K562 (cell line): ENCODE measurements at regions not wholly inside any gene's neighbourhood (a gene's known extent, or its start where the extent isn't known, plus 50 kb on each side); places are given as distances from the start of the nearest gene placed in this dataset.

Experiments used
- ATAC-seq: fragments of 200-7000 bp; cut with Tn5 transposase; 3 replicates; pipeline ENCODE4 v1.9.1; 2020; ENCODE audit warnings: moderate library complexity
- BruUV-seq: library from RNA; stranded (reverse); fragments of 400-500 nt; replicated peaks from 2 replicates; lab custom pipeline; 2021; lab: Mats Ljungman, UMichigan
- CTCF ChIA-PET: fragments of 300-600 bp; formaldehyde crosslinking; extraction: SDS; loops from one replicate; lab custom pipeline; 2021; ENCODE audit warnings: low intra/inter-chr PET ratio; lab: Yijun Ruan, JAX
- POLR2A ChIA-PET: fragments of 300-600, 350-650 bp; sonication (Branson Sonifier 250); formaldehyde crosslinking; extraction: SDS; loops from one replicate; lab custom pipeline; 2021; ENCODE audit warnings: antibody characterized with exemption, inconsistent platforms; lab: Yijun Ruan, JAX
- DNase-seq, 4 experiments: peaks; one replicate each; pipeline versions ENCODE4 v3.0.0 to v3.0.0-alpha.2; 2011 to 2018; ENCODE audit warnings: low spot score in 3 of 4, mixed read lengths in 3 of 4; ENCODE audit errors: extremely low read depth in 1 of 4
- FAIRE-seq: peaks from 2 replicates; lab custom pipeline; 2011; peaks lifted over from hg19 to GRCh38; lab: Jason Lieb, UNC
- H2AFZ ChIP-seq: 2 replicates; pipeline ENCODE4 v1.6.0; 2011; ENCODE audit warnings: low read depth, low read length, control low read depth, inconsistent platforms
- H3K27ac ChIP-seq: fragments of 200-600 bp; 3 replicates; pipeline ENCODE4 v1.8.0; 2011; ENCODE audit warnings: low read depth, mild to moderate bottlenecking, control low read depth, inconsistent platforms, low read length, moderate library complexity, mixed read lengths; ENCODE audit errors: extremely low read depth
- H3K27me3 ChIP-seq, 2 experiments: fragments of 300-600 bp in 1 of 2; 2 replicates in 1 of 2; 3 replicates in 1 of 2; pipeline versions ENCODE4 v1.6.0 to v1.8.0; 2011; ENCODE audit warnings: inconsistent platforms in 2 of 2, low read length in 2 of 2, mild to moderate bottlenecking in 1 of 2, mixed read lengths in 1 of 2, moderate library complexity in 1 of 2; ENCODE audit not compliant: control insufficient read depth in 2 of 2, insufficient read depth in 2 of 2
- H3K36me3 ChIP-seq: fragments of 300-600 bp; 3 replicates; pipeline ENCODE4 v1.8.0; 2011; ENCODE audit warnings: mild to moderate bottlenecking, low read length, inconsistent platforms; ENCODE audit not compliant: control insufficient read depth, insufficient read depth
- H3K4me1 ChIP-seq, 2 experiments: fragments of 200-600 bp in 1 of 2; replicated peaks in 1 of 2; 2 replicates in 1 of 2; 3 replicates in 1 of 2; pipeline versions ENCODE4 v1.5.1 to v1.8.0; 2011; ENCODE audit warnings: inconsistent platforms in 2 of 2, low read length in 2 of 2, mild to moderate bottlenecking in 1 of 2, mixed read lengths in 1 of 2, moderate library complexity in 1 of 2; ENCODE audit not compliant: control insufficient read depth in 2 of 2, insufficient read depth in 2 of 2
- H3K4me2 ChIP-seq: 2 replicates; pipeline ENCODE4 v1.6.1; 2011; ENCODE audit warnings: low read length, control low read depth, inconsistent platforms, mixed read lengths; ENCODE audit not compliant: insufficient read depth
- H3K4me3 ChIP-seq: fragments of 200-600 bp; sonication (generic), shearing (Covaris generic); 2 replicates; pipeline ENCODE4 v1.5.1; 2016; ENCODE audit warnings: control low read depth, inconsistent platforms
- H3K79me2 ChIP-seq: fragments of 200-600 bp; 3 replicates; pipeline ENCODE4 v1.8.0; 2011; ENCODE audit warnings: low read length, inconsistent platforms; ENCODE audit not compliant: control insufficient read depth, insufficient read depth
- H3K9ac ChIP-seq, 2 experiments: 2 replicates each; pipeline versions ENCODE4 v1.6.0 to v1.6.1; 2011; ENCODE audit warnings: low read depth in 2 of 2, low read length in 2 of 2, control low read depth in 1 of 2, inconsistent platforms in 1 of 2, mild to moderate bottlenecking in 1 of 2, mixed read lengths in 1 of 2; ENCODE audit not compliant: insufficient read depth in 1 of 2
- H3K9me1 ChIP-seq: one replicate; pipeline ENCODE4 v1.6.0; 2011; ENCODE audit warnings: inconsistent platforms, mild to moderate bottlenecking, low read length, moderate library complexity; ENCODE audit not compliant: control insufficient read depth, insufficient read depth
- H3K9me3 ChIP-seq: replicated peaks from 2 replicates; pipeline ENCODE4 v1.5.1; 2011; ENCODE audit warnings: low read depth, low read length, inconsistent platforms; ENCODE audit not compliant: control insufficient read depth, insufficient read depth
- H4K20me1 ChIP-seq: replicated peaks from 2 replicates; pipeline ENCODE4 v1.6.1; 2011; ENCODE audit warnings: low read length, inconsistent platforms, mixed read lengths; ENCODE audit not compliant: control insufficient read depth, insufficient read depth
- BCOR ChIP-seq: fragments of 450-650 bp; IDR thresholded peaks from 2 replicates; pipeline ENCODE4 v1.6.1; 2016
- GATAD2A ChIP-seq: fragments of 450-650 bp; IDR thresholded peaks from 2 replicates; pipeline ENCODE4 v1.6.1; 2017
- HDAC3 ChIP-seq: fragments of 450-650 bp; IDR thresholded peaks from 2 replicates; pipeline ENCODE4 v1.6.1; 2018; ENCODE audit warnings: borderline replicate concordance, mild to moderate bottlenecking, moderate library complexity; ENCODE audit not compliant: partially characterized antibody
- TGIF2 ChIP-seq: sonication (generic); formaldehyde crosslinking; IDR thresholded peaks from 2 replicates; pipeline ENCODE4 v1.8.1; 2022; ENCODE audit warnings: mild to moderate bottlenecking, missing genetic modification reagents, moderate library complexity
- ZNF124 ChIP-seq: sonication (generic); formaldehyde crosslinking; IDR thresholded peaks from 2 replicates; pipeline ENCODE4 v1.8.1; 2022; ENCODE audit warnings: missing genetic modification reagents
- ZNF551 ChIP-seq: fragments of 250-450 bp; sonication (Bioruptor Pico); IDR thresholded peaks from 2 replicates; pipeline ENCODE4 v1.5.0; 2021; ENCODE audit warnings: mild to moderate bottlenecking, moderate library complexity
- WGBS: fragments of 100-300 bp; shearing (Covaris generic); methylation state at CpG from one replicate; pipeline ENCODE4 v1.1.6; 2016; ENCODE audit warnings: low coverage, mixed read lengths; ENCODE audit not compliant: insufficient coverage; ENCODE audit errors: missing lambda C conversion rate; 5-methylcytosine and 5-hydroxymethylcytosine counted together
- in situ Hi-C: fragments of 300-500 bp; cut with MboI; formaldehyde crosslinking; loops from 4 replicates; pipeline ENCODE4 v1.15.0; 2018; ENCODE audit warnings: inconsistent platforms, mixed read lengths
- intact Hi-C: fragments of 100-400 bp; cut with micrococcal nuclease; formaldehyde crosslinking; loops from 2 replicates; pipeline ENCODE4 v1.14.2; 2022
- TF ChIP-seq, protein P1 (sequence below): IDR thresholded peaks from 2 replicates; pipeline ENCODE4 v1.6.1; 2016; ENCODE audit warnings: missing genetic modification characterization, missing compliant biosample characterization
- TF ChIP-seq, protein P2 (sequence below): fragments of 450-650 bp; IDR thresholded peaks from 2 replicates; pipeline ENCODE4 v1.7.1; 2018; ENCODE audit warnings: mild to moderate bottlenecking, low read depth; ENCODE audit not compliant: partially characterized antibody
- TF ChIP-seq, protein P3 (sequence below): sonication (generic); formaldehyde crosslinking; IDR thresholded peaks from 2 replicates; pipeline ENCODE4 v1.8.0; 2022; ENCODE audit warnings: mild to moderate bottlenecking, missing genetic modification reagents, borderline replicate concordance

DNA sequence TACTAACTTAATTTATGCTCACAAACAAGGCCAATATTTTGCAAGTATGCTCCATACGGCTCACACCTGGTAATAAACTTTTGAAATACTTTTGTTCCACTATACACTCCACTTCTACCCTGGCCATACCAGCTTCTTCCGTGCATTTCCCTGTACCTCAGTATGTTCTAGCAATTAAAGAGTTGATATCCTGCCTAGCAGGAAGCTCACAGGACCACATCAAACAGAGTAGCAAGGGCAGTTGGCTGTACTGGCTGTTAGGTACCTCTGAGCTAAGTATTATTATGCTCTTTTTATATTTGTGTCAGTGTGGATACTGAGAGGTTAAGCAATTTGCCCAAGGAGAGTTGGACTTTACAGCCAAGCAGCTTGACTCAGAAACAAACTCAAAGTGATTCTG lies 257.7 kb downstream of the SLITRK6 start:
- Histone ChIP-seq H3K9ac (no peak overlapping the region), H3K4me2 (no peak overlapping the region), H4K20me1 (no peaks in the 10 kb centered on the region), H3K4me3 (no peak overlapping the region), H3K9me3 (no peaks in the 10 kb centered on the region), H3K4me1 (no peaks in the 10 kb centered on the region), H3K36me3 (no peaks in the 10 kb centered on the region), H2AFZ (no peak overlapping the region), H3K79me2 (no peaks in the 10 kb centered on the region)
- WGBS = 0% methylated on average over 2 of the region's 2 CpGs
- no peak for ATAC-seq
- no TSS peak for BruUV-seq
- FAIRE-seq = no peak
- in situ Hi-C loops = no loop called here
- POLR2A ChIA-PET = interaction anchor here (0.6 kb wide), 1 partner anchor 60 kb away, joined by 3 read pairs; no protein-coding TSS in a partner anchor
- DNase-seq = no peak
- TF ChIP-seq BCOR = no peak
- TF ChIP-seq, protein P1, sequence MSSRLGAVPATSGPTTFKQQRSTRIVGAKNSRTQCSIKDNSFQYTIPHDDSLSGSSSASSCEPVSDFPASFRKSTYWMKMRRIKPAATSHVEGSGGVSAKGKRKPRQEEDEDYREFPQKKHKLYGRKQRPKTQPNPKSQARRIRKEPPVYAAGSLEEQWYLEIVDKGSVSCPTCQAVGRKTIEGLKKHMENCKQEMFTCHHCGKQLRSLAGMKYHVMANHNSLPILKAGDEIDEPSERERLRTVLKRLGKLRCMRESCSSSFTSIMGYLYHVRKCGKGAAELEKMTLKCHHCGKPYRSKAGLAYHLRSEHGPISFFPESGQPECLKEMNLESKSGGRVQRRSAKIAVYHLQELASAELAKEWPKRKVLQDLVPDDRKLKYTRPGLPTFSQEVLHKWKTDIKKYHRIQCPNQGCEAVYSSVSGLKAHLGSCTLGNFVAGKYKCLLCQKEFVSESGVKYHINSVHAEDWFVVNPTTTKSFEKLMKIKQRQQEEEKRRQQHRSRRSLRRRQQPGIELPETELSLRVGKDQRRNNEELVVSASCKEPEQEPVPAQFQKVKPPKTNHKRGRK (tag) = no peak
- TF ChIP-seq, protein P2, sequence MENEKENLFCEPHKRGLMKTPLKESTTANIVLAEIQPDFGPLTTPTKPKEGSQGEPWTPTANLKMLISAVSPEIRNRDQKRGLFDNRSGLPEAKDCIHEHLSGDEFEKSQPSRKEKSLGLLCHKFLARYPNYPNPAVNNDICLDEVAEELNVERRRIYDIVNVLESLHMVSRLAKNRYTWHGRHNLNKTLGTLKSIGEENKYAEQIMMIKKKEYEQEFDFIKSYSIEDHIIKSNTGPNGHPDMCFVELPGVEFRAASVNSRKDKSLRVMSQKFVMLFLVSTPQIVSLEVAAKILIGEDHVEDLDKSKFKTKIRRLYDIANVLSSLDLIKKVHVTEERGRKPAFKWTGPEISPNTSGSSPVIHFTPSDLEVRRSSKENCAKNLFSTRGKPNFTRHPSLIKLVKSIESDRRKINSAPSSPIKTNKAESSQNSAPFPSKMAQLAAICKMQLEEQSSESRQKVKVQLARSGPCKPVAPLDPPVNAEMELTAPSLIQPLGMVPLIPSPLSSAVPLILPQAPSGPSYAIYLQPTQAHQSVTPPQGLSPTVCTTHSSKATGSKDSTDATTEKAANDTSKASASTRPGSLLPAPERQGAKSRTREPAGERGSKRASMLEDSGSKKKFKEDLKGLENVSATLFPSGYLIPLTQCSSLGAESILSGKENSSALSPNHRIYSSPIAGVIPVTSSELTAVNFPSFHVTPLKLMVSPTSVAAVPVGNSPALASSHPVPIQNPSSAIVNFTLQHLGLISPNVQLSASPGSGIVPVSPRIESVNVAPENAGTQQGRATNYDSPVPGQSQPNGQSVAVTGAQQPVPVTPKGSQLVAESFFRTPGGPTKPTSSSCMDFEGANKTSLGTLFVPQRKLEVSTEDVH = no peak
- TF ChIP-seq, protein P3, sequence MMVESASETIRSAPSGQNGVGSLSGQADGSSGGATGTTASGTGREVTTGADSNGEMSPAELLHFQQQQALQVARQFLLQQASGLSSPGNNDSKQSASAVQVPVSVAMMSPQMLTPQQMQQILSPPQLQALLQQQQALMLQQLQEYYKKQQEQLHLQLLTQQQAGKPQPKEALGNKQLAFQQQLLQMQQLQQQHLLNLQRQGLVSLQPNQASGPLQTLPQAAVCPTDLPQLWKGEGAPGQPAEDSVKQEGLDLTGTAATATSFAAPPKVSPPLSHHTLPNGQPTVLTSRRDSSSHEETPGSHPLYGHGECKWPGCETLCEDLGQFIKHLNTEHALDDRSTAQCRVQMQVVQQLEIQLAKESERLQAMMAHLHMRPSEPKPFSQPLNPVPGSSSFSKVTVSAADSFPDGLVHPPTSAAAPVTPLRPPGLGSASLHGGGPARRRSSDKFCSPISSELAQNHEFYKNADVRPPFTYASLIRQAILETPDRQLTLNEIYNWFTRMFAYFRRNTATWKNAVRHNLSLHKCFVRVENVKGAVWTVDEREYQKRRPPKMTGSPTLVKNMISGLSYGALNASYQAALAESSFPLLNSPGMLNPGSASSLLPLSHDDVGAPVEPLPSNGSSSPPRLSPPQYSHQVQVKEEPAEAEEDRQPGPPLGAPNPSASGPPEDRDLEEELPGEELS (CRISPR knock-in tag) = no peak
- TF ChIP-seq TGIF2 = no peak
- TF ChIP-seq ZNF551 (CRISPR knock-in tag) = no peak
- TF ChIP-seq GATAD2A = no peak
- no peak for TF ChIP-seq HDAC3
- TF ChIP-seq ZNF124 (CRISPR knock-in tag) = no peak
- TF ChIP-seq, all 486 proteins: peak for 0
- Histone ChIP-seq H3K27me3 (no peaks in the 10 kb centered on the region), H3K9me1 (no peaks in the 10 kb centered on the region), H3K27ac (no peak overlapping the region)
- CTCF ChIA-PET = no interaction called here
- intact Hi-C loops = no loop called here
